Colon (tissue), 2 donors: ENCODE measurements at regions not wholly inside any gene's neighbourhood (a gene's known extent, or its start where the extent isn't known, plus 50 kb on each side); places are given as distances from the start of the nearest gene placed in this dataset.
A peak's percentile ranks its signal among the peaks of the same experiment; 100 is the strongest.

ENCODE experiments used
- FAIRE-seq: peaks from 2 replicates; lab custom pipeline; 2012; peaks lifted over from hg19 to GRCh38; lab: Jason Lieb, UNC
- donor health status: control.
- donor health status: control.

DNA sequence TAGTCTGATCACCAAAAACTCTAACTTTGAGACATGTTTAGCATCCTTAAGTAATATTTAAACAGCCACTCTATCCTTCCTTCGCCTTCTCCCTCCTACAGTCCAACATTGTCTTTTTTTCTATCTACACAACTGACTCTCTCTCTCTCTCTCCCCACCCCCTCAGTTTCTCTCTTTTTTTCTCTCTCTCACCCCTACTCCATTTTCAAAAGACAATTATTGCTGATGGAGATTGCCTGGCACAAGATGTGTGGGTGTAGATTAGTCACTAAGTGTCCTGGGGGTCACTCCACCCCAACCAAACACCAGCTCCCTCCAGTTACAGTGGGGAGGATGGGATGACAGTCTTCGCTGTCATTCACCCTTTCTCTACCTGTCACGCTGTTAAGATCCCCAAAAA, 94.5 kb upstream of the NFIA start:
- no peak for FAIRE-seq

DNA sequence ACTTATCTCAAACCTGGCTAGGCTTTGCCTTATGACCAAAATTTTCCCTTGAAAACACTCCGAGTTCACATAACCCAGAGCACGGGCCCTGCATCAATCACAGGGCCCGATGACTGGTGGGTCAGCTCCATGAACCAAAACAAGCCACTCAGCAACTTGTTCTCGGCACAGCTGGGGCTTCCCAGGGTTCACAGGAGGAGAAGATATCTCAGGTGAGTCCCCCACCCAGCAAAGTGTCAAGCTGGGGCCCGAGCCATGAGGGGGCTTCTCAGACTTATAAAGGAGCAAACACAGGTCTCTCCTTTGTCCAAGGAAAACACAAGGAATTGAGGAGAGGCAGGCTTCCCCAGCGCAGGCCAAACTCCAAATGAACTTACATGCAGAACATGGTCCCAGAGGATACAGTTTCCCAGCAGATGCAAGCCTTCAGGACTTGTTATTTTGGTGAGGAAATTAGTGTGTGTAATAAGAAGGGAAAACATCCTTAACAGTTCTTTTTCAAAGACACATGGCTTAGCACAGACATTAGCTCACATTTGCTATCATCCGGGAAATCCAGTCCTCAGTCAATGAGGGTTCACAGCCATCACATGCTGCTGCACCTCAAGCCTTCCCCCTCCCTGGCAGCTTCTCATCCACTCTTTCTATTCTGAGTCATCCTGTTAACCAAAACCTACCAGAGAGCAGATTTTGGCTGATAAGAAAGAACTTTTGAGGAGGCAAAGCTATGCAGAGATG, 98.1 kb upstream of the NFIA start:
- no peak for FAIRE-seq

DNA sequence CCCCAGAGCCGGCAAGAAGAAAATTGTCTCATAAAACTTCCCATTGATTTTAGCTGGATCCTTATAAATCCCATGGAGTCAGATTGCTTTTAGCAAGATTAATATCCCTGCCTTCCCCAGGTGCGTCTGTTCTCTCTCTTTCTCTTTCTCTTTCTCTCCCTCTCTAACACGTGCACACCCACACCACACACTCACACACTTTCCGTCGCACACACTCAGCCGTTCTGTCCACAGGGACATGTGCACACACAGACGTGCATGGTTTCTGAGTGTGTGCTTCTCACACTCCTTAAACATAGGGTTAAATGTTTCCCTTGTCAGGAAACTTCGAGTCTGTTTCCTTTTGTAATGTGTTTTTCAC, 98.7 kb upstream of the NFIA start:
- FAIRE-seq = no peak

DNA sequence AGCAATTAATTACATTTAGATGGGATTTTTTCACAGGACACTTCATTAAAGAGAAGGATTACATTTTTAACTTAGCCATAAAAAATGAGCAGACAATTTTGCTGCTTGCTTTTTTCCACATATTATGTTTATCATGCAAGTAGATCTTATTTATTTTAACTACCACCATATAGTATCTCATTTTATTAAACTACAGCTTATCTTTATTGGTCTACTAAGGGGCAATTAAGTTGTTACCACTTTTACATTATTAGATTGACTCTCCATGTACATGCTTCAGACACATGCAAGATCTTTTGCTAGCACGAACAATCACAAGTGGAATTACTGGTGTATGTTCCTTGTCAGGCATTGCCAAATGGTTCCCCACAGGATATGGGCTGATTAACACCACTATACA, 99.8 kb upstream of the NFIA start:
- no peak for FAIRE-seq

DNA sequence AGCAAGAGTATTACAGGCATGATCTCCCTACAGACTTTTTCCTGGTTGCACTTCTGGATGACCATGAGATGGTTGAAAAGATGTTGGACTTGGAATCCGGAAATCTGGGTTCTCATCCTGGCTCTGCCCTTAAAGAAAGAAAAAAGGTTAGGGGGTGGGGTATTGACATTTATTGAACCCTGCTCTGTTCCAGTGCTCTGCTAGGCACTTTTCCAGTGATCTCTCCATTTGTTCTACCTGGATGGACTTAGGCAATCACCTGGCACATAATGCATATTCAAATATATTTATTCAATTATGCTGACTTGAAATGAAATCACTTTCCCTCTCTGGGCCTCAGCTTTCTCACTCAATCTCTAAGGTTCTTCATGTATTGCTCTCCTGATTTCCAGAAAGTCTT, 101.0 kb upstream of the NFIA start:
- FAIRE-seq = no peak

DNA sequence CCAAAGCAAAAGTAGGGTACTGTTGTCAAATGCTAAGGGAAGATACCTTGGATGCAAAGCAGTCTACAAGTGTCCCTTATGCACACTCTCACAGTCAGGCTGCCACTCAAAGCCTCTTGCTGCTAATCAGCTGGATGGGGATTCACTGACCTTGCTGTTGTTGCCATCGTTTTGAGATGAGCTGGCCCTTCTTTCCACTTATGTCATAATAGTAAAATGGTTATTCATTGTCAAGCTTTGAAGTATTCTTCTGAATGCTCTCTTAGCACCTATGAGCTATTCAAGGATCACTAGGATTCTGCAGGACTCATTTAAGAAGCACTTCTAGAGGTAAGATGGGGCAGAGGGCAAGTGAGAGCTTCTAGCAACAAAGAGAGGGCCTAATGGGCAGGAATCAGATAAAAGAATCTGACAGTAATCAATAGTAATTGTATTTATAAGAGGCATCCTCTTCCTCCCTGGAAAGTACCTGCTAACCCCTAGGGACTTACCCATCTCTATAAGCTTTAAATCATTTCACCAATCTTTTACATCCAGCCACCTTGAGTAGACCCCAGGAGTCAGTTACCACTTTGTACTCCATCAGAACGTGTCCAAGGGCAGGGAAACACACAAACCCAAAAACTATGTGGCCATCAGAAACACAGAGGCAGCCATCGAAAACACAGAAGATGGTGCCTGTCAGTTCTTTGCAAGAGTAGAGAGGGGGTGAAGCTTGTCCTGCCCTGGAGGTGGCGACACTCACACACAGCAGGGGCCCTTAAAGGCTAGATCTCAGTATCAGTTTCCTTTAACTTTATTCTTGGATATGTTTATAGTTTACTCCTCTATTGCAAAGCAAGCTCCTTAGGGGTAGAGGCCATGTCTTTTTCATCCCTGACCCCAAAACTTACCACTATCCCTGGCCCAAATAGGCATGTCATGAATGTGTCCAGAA, 103.7 kb upstream of the NFIA start:
- no peak for FAIRE-seq

DNA sequence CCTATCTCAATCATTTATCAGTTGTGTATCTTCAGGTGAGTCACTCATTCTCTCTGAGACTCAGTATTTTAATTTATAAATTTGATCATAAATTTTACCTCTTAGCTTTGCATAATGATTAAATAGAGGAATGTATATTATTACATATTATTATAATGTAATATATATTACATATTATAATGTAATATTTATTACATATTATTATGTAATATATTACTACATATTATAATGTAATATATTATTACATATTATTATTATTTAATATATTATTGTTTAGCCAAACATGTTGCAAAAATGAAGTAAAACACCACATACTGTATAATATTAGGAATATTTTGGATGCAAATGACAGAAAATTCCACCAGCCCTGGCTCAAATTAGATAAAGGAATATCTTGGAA, 104.7 kb upstream of the NFIA start:
- FAIRE-seq = peak; percentile 62

DNA sequence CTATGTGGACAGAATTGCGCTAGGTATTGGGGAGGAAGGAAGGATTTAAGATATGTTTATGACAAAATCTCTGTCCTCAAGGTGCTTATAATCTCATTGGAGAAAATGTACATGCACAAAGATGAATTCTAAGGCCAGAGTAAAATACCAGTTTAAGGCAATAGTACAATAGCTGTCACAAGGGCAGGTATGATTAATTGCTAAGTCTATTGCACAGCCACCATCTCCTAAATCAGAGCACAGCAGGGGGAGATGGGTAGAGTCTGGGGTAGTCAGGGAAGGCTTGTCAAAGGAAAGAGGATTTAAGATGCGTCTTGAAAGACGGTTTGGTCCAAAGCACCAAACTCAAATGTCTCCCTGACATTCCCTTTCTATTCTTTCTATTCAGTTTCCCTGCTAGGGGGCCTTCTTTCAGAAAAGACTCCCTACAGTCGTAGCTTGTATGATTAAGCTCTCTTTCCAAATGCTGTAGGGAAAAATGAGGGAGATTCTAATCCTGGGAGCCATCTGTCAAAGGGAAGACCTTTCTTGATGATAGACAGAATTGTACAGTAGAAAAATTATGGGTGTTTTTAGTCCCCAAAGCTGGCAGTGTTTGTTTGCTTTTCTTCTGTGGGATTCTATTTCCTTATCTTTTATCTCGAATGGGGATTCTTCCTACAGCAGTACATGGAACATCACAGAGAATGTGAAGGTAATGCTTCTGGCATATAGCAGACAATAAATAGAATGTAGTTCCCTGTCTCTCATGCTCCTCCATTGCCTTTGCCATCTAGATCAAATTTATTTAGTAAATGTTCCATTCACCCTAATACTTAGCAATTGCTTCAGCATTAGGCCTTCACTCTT, 107.6 kb upstream of the NFIA start:
- no peak for FAIRE-seq

DNA sequence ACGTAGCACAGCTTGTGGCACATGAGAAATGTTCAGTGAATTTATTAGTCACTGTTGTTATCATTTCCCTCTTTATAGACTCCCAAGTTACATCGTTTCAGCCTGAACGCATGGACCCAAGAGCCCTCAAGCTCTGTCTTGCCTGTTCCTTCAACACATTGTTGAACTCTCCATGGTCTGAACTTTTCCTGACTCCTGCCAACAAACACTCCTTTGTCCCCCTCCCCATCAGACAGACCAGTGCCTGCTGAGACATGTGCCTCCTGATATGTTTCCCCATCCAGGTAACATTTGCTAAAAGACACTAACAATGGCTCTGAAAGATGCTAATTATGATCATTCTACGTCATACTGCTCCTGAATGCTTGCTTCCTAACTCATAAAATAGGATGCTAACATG, 108.7 kb upstream of the NFIA start:
- no peak for FAIRE-seq

DNA sequence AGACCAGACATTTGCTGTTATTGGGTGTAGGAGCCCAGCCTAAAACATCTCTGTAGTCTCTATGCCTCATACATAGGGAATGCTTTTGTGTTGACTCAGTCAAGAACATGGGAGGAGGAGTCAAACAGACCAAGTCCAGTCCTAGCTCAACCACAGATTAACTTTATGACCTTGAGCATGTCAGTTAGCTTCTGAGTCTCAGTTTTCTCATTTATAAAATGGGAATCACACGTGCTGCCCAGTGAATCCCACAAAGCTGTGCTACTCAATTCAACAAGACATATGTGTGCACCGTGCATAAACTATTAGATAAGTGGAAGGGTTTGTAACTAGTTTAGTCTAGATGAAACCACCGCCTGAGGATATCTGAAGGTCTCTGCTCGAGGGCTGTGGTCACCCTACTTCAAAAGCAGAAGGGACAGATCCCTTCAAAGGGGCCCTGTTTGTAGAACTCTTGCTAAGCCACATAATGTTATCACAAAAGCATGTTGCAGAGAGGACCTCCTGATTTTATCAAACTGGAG, 109.5 kb upstream of the NFIA start:
- FAIRE-seq = no peak

DNA sequence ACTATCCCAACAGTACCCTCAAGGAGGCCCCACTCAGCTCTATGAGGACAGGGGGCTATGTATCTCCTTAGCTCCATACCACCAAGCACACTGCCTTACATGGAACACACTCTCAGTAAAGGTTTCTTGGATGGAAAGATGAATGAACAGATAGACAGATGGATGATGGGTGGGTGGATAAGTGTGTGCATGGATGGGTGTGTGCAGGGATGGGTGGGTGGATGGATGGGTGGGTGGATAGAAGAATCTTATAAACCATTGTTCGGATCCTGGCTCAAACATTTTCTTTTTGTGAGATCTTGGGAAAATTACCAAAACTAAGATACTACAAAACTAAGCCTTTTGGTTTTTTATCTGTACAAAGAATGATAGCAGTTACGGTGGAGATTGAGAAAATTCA, 111.0 kb upstream of the NFIA start:
- no peak for FAIRE-seq

DNA sequence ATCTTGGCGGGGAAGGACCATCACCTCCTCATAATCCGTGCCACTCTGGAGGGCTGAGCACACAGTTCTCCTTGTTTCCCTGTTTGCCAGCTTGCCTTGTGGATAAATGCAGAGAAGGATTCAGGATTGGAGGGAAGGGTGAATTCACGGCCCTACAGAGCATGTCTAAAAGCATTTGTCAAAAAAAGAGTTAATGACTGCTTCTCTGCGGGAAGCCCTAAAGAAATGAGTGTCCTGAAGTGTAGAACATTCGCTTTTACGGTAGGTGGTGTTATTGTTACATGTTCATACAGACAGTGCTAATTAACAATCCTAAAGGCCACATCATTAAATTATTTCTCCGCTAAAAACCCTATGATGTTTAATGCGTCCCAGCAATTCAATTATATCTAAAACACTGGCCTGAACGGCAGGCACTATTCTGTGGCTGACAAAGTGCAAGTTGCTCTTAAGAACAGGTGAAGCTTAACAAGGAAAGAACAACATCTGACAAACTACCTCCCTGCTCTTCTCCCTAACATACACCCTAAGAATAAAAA, 112.3 kb upstream of the NFIA start:
- no peak for FAIRE-seq

DNA sequence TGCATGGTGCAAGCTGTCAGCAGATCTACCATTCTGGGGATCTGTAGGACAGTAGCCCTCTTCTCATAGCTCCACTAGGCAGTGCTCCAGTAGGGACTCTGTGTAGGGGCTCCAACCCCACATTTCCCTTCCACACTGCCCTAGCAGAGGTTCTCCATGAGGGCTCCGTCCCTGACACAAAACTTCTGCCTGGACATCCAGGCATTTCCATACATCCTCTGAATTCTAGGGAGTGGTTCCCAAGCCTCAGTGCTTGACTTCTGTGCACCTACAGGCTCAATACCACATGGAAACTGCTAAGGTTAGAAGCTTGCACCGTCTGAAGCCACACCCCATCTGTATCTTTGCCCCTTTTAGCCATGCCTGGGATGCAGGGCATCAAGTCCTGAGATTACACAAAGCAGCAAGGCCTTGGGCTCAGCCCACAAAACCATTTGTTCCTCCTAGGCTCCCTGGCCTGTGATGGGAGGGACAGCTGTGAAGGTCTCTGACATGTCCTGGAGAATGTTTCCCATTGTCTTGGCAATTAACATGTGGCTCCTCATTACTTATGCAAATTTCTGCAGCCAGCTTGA, 117.0 kb upstream of the NFIA start:
- FAIRE-seq = no peak

DNA sequence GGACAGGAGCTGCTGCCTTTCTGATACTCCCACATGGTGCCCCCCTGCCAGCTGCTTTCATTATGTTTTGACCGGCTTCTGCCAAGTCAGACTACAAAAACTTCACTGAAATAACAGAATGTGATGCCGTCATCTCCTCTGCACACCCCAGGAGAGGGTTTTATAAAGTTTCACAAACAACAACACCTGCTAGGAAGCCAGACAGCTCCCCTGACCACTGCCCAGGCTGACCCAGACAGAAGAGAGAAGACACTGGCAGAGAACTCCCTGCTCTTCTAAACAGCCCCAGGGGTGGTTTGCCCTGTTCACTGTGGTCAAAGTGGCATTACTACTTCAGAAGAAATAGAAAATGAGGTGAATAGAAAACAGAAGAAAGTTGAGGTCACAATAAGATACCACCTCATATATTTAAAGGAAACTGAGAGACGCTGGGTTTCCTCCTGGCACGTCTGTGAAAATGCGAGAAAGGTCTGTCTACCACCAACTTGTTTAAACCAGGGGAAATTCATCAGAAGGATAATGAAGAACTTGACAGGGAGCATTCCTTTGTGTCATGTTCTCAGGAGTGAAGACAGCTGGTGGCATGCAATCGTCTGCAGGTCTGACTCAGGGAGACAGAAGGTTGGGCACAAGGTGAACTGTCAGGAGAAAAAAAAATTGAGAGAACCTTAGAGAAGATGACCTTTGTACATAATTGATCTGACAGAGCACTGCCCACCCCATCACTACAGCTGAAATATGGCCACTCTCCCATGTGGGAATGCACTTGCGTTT, 119.0 kb upstream of the NFIA start:
- FAIRE-seq = no peak

DNA sequence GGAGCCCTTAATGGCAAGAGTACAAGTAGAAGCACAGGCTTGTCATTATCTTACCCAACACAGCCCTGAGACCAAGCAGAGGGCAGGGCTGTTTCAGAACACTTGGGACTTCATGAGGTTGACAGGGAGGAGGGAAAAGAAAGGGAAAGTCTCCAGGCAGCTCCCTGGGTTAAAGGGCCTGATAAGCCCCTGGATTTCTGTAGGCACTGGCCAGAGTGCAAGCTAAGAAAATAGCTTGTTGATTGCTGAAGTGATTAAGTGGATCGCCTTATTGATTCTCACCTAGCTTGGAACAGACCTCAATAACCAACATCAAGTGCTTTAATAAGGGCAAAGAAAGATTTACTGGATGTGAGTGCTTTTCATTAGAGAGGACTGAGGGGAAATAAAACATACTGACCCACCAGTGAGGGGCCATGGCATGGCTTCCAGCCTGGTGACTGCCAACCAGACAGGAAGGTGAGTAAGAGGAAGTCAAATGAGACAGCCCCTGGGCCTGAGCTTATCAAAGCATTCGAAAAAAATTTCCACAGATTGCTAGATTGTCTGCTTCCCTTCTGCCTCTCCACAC, 121.4 kb upstream of the NFIA start:
- FAIRE-seq = no peak

DNA sequence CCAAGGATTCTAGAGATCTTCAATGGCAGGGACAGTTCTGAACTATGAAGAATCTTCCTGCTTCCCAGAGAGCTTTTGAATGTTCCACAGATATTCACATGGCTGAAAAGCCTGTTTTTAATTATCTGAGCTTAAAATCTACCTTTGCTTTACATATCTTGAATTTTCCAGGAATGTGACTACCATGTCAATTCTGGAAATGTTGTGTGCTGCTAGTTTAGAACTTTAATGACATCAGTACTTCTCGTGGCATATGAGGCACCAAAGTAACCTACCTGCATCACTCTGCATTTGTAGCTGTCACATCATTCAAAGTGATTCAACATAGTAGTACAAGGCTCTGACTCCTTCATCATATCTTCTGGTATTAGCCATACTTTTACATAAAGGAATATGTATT, 122.7 kb upstream of the NFIA start:
- FAIRE-seq = no peak

DNA sequence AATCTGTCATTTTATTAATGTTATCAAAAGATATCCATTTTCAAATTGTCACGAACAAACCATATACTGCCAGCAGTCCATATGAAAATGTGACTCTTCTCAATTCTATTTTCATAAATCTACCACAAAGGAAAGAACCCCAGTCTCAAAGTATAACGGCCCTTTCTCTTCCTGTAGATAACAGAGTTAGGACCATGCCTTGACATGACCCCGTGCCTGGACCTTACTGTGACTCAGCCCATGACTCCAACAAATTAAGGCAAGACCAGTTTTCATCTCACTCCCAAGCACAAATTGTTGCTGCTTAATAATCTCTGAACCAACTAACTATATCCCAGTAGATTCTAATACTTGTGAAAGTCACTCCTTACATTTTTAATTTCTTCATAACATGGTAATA, 124.4 kb upstream of the NFIA start:
- FAIRE-seq = no peak

DNA sequence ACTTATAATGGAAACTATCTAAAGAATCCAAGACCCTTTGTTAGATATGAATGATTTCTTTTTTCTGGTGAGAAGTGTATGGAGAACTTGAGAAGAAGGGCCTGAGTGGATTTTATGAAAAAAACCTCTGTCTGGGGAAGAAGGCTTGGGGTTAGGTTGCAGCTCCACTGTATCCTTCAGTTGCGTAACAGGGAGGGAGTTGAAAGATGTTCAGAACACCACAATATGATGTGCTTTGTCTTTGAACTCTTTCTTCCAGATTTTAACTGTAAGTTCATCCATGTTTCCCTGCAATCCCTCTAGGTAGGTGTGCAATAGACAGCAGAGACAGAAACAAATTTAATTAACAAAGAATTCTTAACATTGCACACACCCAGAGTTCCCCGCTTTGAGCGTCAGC, 125.8 kb upstream of the NFIA start:
- FAIRE-seq = no peak

DNA sequence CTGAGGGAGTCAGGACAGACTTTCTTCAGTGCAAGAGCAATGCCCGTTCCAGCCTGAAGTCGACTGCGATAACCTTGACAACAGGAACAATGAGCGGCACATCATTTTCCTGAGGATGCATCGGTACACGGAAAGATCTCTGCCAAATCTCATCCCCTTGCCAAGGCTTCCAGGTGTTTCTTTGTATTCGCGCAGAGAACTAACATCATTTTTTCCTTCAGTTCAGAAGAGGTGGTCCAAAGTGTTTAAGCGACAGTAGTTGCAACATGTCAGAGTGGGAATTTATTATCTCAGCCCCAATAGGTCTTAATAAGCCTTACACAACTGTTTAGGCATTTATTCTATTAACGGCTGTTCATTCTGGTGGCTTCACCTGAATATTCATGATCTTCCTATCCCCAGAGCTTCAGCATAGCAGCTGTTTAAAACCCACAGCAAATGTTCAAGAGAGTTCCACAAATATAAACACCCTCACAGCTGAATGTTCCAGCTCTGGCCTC, 129.7 kb upstream of the NFIA start:
- no peak for FAIRE-seq

DNA sequence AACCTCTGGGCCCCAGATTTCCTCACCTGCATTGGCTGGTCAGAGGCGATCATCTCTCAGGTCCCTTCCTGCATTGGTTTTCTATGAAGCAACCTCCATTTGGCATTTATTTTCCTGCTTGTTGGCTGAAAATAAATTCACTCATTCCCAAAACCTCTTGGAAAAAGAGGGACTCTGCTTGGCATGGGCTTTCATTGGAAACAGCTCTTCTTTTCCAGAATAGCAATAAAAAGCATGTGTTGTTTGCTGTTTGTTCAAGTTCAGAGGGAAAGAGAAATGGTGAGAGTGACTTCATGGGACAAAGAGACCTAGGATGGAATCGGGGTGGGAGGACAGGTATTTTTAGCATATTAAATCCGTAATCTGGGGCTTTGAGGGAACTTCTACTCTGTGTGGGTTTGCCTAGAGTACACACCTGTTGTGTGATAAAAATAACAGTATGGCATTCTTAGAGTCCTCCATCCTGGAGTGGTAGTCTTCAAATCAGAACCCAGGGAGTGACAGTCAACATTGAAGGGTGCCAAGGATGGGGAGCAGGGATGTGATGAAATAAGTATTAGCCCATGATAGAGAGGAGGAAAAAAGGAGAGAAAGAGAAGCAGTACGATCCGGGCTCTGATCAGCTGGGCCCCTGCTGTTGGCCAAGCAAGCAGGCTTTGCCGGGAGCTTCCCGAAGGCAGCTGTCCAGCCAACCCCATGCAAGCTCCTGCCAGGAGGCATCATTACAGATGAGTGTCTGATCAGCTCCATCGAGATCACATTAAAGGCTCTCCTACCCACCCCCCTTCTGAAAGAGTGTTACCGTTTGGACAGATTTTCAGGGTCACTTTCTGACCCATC, 131.9 kb upstream of the NFIA start:
- no peak for FAIRE-seq
